ENCODE measurements at regions not wholly inside any gene's neighbourhood (a gene's known extent, or its start where the extent isn't known, plus 50 kb on each side); places are given as distances from the start of the nearest gene placed in this dataset.

GRCh38 chr10:29753283-29753682, 118.5 kb upstream of the SVIL start:
- Histone ChIP-seq H3K4me3 (no peak overlapping the region), H3K4me2 (ENCODE audit: control insufficient read depth, insufficient read depth) (no peak overlapping the region), H3K9me3 (replicated peaks; ENCODE audit: control insufficient read depth, insufficient read depth, low read length) (no peaks in the 10 kb centered on the region), H3K9ac (ENCODE audit: control insufficient read depth, insufficient read depth, low read length) (no peak overlapping the region), H3K27ac (ENCODE audit: control insufficient read depth, insufficient read depth) (no peak overlapping the region), H3K4me1 (ENCODE audit: control insufficient read depth, insufficient read depth, low read length) (no peaks in the 10 kb centered on the region), H2AFZ (ENCODE audit: control insufficient read depth, low read depth, low read length) (no peak overlapping the region), H3K36me3 (ENCODE audit: control insufficient read depth in 2 of 2, insufficient read depth in 2 of 2, low read length in 1 of 2) (no peaks in the 10 kb centered on the region), H4K20me1 (ENCODE audit: control insufficient read depth, insufficient read depth) (no peaks in the 10 kb centered on the region), H3K27me3 (replicated peaks in 1 of 2; ENCODE audit: control insufficient read depth in 2 of 2, insufficient read depth in 2 of 2, low read length in 1 of 2) (no peaks in the 10 kb centered on the region; a peak in 1 of 4 replicates), H3K79me2 (ENCODE audit: control insufficient read depth, insufficient read depth, low read length) (no peaks in the 10 kb centered on the region)
- ChIA-PET CTCF (interaction anchor here (1.6 kb wide), 1 partner anchor 13 kb away, joined by 4 read pairs; no protein-coding TSS in a partner anchor), POLR2A (no interaction called here), SMC1A (ENCODE audit: uncharacterized antibody, unreplicated experiment) (no interaction called here), RAD21 (ENCODE audit: unreplicated experiment) (no interaction called here)
- ATAC-seq (no peak), DNase-seq (ENCODE audit: low read depth, low spot score) (no peak), FAIRE-seq (no peak)
- no TSS peak for BruUV-seq (replicated peaks)
- WGBS (ENCODE audit: insufficient coverage, insufficient replicate concordance, low lambda C conversion rate, missing lambda C conversion rate) = 17% methylated on average over 7 of the region's 7 CpGs
- intact Hi-C loops (cut with micrococcal nuclease; ENCODE audit: unreplicated experiment) (no loop called here), in situ Hi-C loops (cut with MboI) (no loop called here)
- TF ChIP-seq CEBPZ (IDR thresholded peaks at IDR 0.05; ENCODE audit: low read depth, low read length) = no peak
- TF ChIP-seq BHLHE40 (IDR thresholded peaks at IDR 0.05; ENCODE audit: borderline replicate concordance in 1 of 2, low read depth in 2 of 2, low read length in 1 of 2) = no peak
- TF ChIP-seq ZBED1 (IDR thresholded peaks at IDR 0.05; ENCODE audit: borderline replicate concordance) = no peak
- no peak for TF ChIP-seq MYC (IDR thresholded peaks at IDR 0.05; ENCODE audit: insufficient read depth, insufficient read length, insufficient replicate concordance, low read length, severe bottlenecking)
- no peak for TF ChIP-seq JUNB (IDR thresholded peaks at IDR 0.05)
- no peak for TF ChIP-seq POLR2AphosphoS2 (IDR thresholded peaks at IDR 0.05; ENCODE audit: low read depth, low read length)
